Upper lobe of left lung (tissue), 6 donors: ENCODE measurements at regions not wholly inside any gene's neighbourhood (a gene's known extent, or its start where the extent isn't known, plus 50 kb on each side); places are given as distances from the start of the nearest gene placed in this dataset.
"Not testable (repeated sequence)": the region's sequence is repeated elsewhere in the genome, so short reads cannot be mapped to it uniquely, and the experiment has no call there.

Experiments used
- ATAC-seq, 2 donors: fragments of 200-7000 bp; cut with Tn5 transposase; one replicate each; pipeline ENCODE4 v1.9.1; 2022; ENCODE audit warnings: mild to moderate bottlenecking in 2 of 2, moderate library complexity in 2 of 2; ENCODE audit not compliant: low FRiP score in 2 of 2
- DNase-seq, 2 donors: peaks; one replicate each; pipeline ENCODE4 v3.0.0-alpha.2; 2019 to 2020
- H3K27ac ChIP-seq, 4 donors: fragments of 200-600 bp; sonication (generic); one replicate each; pipeline ENCODE4 v1.5.1; 2016 to 2019
- H3K27me3 ChIP-seq, 4 donors: fragments of 200-600 bp; sonication (generic); one replicate each; pipeline ENCODE4 v1.5.1; 2017 to 2019
- H3K36me3 ChIP-seq, 4 donors: fragments of 200-600 bp; sonication (generic); one replicate each; pipeline ENCODE4 v1.5.1; 2016 to 2019
- H3K4me1 ChIP-seq, 4 donors: fragments of 200-600 bp; sonication (generic); one replicate each; pipeline ENCODE4 v1.5.1; 2018 to 2019
- H3K4me3 ChIP-seq, 4 donors: fragments of 200-600 bp; sonication (generic); one replicate each; pipeline ENCODE4 v1.5.1; 2017 to 2019; ENCODE audit warnings: mild to moderate bottlenecking in 2 of 4, moderate library complexity in 1 of 4
- H3K9me3 ChIP-seq, 4 donors: fragments of 200-600 bp; sonication (generic); one replicate each; pipeline ENCODE4 v1.5.1; 2018 to 2019
- EP300 ChIP-seq, 4 donors: sonication (generic); formaldehyde crosslinking; IDR thresholded peaks; one replicate each; pipeline ENCODE4 v1.5.1; 2017; ENCODE audit warnings: antibody characterized with exemption in 4 of 4, control low read depth in 2 of 4
- POLR2A ChIP-seq, 4 donors: fragments of 450-650 bp; IDR thresholded peaks; one replicate each; pipeline ENCODE4 v1.5.1; 2016 to 2017; ENCODE audit warnings: antibody characterized with exemption in 4 of 4, mild to moderate bottlenecking in 2 of 4
- POLR2AphosphoS5 ChIP-seq, 2 donors: sonication (generic); formaldehyde crosslinking; IDR thresholded peaks; one replicate each; pipeline ENCODE4 v1.5.1; 2017; ENCODE audit warnings: antibody characterized with exemption in 2 of 2
- WGBS, 2 donors: methylation state at CpG; one replicate each; pipeline ENCODE4 v1.1.5; 2017 to 2018; 5-methylcytosine and 5-hydroxymethylcytosine counted together
- TF ChIP-seq, protein P1 (sequence below), 6 experiments: fragments of 450-650 bp in 4 of 6; fragments of 200-600 bp in 2 of 6; sonication (generic) in 2 of 6; IDR thresholded peaks; one replicate each; pipeline ENCODE4 v1.5.1; 2016 to 2019; ENCODE audit warnings: antibody characterized with exemption in 6 of 6
- donor health status: DM: no; HTN: no; CAD: no; lungs with moderate emphysema.
- donor health status: DM: no; HTN: yes; CAD: no; lungs with severe emphysema.

DNA sequence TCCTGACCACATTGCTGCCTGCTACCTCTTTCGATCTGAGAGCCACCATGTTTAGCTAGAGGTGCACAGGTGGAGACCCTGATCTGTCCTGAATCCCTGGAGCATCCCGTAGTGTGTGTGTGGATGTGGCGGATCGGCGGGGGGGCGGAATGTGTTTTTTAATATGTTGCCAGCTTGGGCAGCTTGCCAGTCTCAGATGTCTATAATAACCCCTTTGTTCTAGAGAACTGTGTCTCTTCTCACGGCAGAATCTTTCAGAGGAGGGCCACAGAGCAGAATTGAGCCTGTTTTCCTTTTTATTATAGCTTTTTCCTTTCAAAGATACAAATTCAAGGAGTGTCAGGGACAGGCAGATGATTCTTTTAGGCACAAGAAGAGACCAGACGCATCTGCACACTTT lies 934.1 kb upstream of the KLHL29 start:
- no peaks in the 10 kb centered on the region for H3K36me3 ChIP-seq
- 78 to 81% methylated on average over 8 of the region's 8 CpGs for WGBS, 2 donors

GRCh38 chr2:22454826-22455485 lies 930.0 kb upstream of the KLHL29 start:
- WGBS, 2 donors = 41 to 78% methylated on average over 2 of the region's 2 CpGs

More for the DNA sequence above, 934.1 kb upstream of the KLHL29 start:
- TF ChIP-seq EP300 (IDR thresholded peaks at IDR 0.05) (no peak), POLR2A (IDR thresholded peaks at IDR 0.05) (no peak), POLR2AphosphoS5 (IDR thresholded peaks at IDR 0.05) (no peak)
- TF ChIP-seq, protein P1, sequence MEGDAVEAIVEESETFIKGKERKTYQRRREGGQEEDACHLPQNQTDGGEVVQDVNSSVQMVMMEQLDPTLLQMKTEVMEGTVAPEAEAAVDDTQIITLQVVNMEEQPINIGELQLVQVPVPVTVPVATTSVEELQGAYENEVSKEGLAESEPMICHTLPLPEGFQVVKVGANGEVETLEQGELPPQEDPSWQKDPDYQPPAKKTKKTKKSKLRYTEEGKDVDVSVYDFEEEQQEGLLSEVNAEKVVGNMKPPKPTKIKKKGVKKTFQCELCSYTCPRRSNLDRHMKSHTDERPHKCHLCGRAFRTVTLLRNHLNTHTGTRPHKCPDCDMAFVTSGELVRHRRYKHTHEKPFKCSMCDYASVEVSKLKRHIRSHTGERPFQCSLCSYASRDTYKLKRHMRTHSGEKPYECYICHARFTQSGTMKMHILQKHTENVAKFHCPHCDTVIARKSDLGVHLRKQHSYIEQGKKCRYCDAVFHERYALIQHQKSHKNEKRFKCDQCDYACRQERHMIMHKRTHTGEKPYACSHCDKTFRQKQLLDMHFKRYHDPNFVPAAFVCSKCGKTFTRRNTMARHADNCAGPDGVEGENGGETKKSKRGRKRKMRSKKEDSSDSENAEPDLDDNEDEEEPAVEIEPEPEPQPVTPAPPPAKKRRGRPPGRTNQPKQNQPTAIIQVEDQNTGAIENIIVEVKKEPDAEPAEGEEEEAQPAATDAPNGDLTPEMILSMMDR (IDR thresholded peaks at IDR 0.05) = no peak
- ATAC-seq (no peak), DNase-seq (no peak)
- Histone ChIP-seq H3K4me1 (no peaks in the 10 kb centered on the region), H3K4me3 (no peak overlapping the region), H3K9me3 (no peaks in the 10 kb centered on the region), H3K27ac (no peak overlapping the region), H3K27me3 (no peaks in the 10 kb centered on the region)

DNA sequence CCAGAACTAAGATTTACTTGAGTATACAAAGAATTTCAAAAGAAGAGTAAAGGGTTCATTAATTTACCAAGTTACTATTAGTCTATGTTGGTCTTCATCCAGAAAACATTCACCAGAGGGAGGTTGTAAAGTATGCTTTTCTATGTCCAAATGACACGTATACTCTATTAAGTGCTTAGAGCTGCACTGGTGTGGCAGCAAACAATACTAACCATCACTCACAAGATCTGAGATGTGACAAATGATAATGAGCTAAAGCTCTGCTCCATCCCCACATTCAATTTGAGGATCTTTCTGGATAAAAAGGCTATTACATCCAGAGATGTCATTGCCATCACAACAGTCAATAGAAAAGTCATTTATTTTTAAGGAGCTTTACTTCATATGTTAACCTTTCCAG lies 926.5 kb upstream of the KLHL29 start:
- ATAC-seq (no peak), DNase-seq (no peak)
- Histone ChIP-seq H3K27me3 (no peaks in the 10 kb centered on the region), H3K9me3 (no peaks in the 10 kb centered on the region), H3K4me3 (no peak overlapping the region), H3K36me3 (no peaks in the 10 kb centered on the region), H3K4me1 (no peaks in the 10 kb centered on the region), H3K27ac (no peak overlapping the region)
- TF ChIP-seq, protein P1 (IDR thresholded peaks at IDR 0.05) = no peak
- TF ChIP-seq POLR2AphosphoS5 (IDR thresholded peaks at IDR 0.05) = no peak
- TF ChIP-seq EP300 (IDR thresholded peaks at IDR 0.05) = no peak
- no peak for TF ChIP-seq POLR2A (IDR thresholded peaks at IDR 0.05)
- WGBS, 2 donors = 65 to 67% methylated on average over 1 of the region's 1 CpG

More at GRCh38 chr2:22454826-22455485, 930.0 kb upstream of the KLHL29 start:
- DNase-seq (no peak), ATAC-seq (no peak)
- no peak overlapping the region for H3K4me3 ChIP-seq
- no peaks in the 10 kb centered on the region for H3K27me3 ChIP-seq
- H3K27ac ChIP-seq = no peak overlapping the region
- no peaks in the 10 kb centered on the region for H3K36me3 ChIP-seq
- H3K9me3 ChIP-seq = no peaks in the 10 kb centered on the region
- TF ChIP-seq EP300 (IDR thresholded peaks at IDR 0.05) (no peak), POLR2A (IDR thresholded peaks at IDR 0.05) (no peak), POLR2AphosphoS5 (IDR thresholded peaks at IDR 0.05) (no peak)
- TF ChIP-seq, protein P1 (IDR thresholded peaks at IDR 0.05) = no peak
- H3K4me1 ChIP-seq = no peaks in the 10 kb centered on the region

- 80% methylated on average over 4 of the region's 4 CpGs for WGBS, 2 donors
- H3K9me3 ChIP-seq, H3K36me3 ChIP-seq, ATAC-seq, DNase-seq, H3K4me3 ChIP-seq, H3K27ac ChIP-seq, H3K27me3 ChIP-seq, H3K4me1 ChIP-seq: not testable (repeated sequence)
Measured at GRCh38 chr2:22475103-22475502, 909.9 kb upstream of the KLHL29 start.

- no peak for DNase-seq
- Histone ChIP-seq H3K36me3 (no peaks in the 10 kb centered on the region), H3K4me1 (no peaks in the 10 kb centered on the region), H3K27me3 (no peaks in the 10 kb centered on the region), H3K27ac (no peak overlapping the region), H3K9me3 (peaks cover 0 to 3% (median 0%) of the 10 kb centered on the region in 4 donors), H3K4me3 (no peak overlapping the region)
- TF ChIP-seq, protein P1 (IDR thresholded peaks at IDR 0.05) = no peak
- TF ChIP-seq POLR2A (IDR thresholded peaks at IDR 0.05) (no peak), POLR2AphosphoS5 (IDR thresholded peaks at IDR 0.05) (no peak), EP300 (IDR thresholded peaks at IDR 0.05) (no peak)
- 83 to 87% methylated on average over 3 of the region's 3 CpGs for WGBS, 2 donors
- no peak for ATAC-seq
Measured at GRCh38 chr2:22478329-22478728, 906.6 kb upstream of the KLHL29 start.
